Neural crest cell (in vitro differentiated cells): ENCODE measurements at regions not wholly inside any gene's neighbourhood (a gene's known extent, or its start where the extent isn't known, plus 50 kb on each side); places are given as distances from the start of the nearest gene placed in this dataset.
A peak's percentile ranks its signal among the peaks of the same experiment; 100 is the strongest.

Experiments used
- DNase-seq: peaks from one replicate; pipeline ENCODE4 v3.0.0; 2021; ENCODE audit warnings: low read depth, mixed read lengths, low spot score
- H3K27ac Mint-ChIP-seq: one replicate; pipeline ENCODE4 v1.8.0; 2021; ENCODE audit warnings: mild to moderate bottlenecking, mixed read lengths; ENCODE audit not compliant: unreplicated experiment
- H3K27me3 Mint-ChIP-seq: 2 replicates; pipeline ENCODE4 v1.8.0; 2021; ENCODE audit warnings: low read depth, mild to moderate bottlenecking, mixed read lengths
- H3K36me3 Mint-ChIP-seq: 2 replicates; pipeline ENCODE4 v1.8.0; 2021; ENCODE audit warnings: low read depth, mild to moderate bottlenecking, mixed read lengths
- H3K4me1 Mint-ChIP-seq: 2 replicates; pipeline ENCODE4 v1.8.0; 2021; ENCODE audit warnings: mixed read lengths
- H3K4me3 Mint-ChIP-seq: one replicate; pipeline ENCODE4 v1.8.0; 2021; ENCODE audit warnings: mild to moderate bottlenecking, mixed read lengths
- H3K9me3 Mint-ChIP-seq: 2 replicates; pipeline ENCODE4 v1.8.0; 2021; ENCODE audit warnings: mixed read lengths
- CTCF ChIP-seq: fragments of 200-600 bp; sonication (generic); conservative IDR thresholded peaks from 2 replicates; pipeline ENCODE4 v1.5.0; 2021; ENCODE audit warnings: antibody characterized with exemption, mild to moderate bottlenecking

- TF ChIP-seq CTCF: no peak
- Mint-ChIP-seq H3K4me1 (no peaks in the 10 kb centered on the region), H3K27ac (no peak overlapping the region), H3K36me3 (peaks cover 2% of the 10 kb centered on the region), H3K9me3 (peaks cover 2% of the 10 kb centered on the region), H3K4me3 (no peak overlapping the region), H3K27me3 (no peaks in the 10 kb centered on the region)
- no peak for DNase-seq
Observed at GRCh38 chr2:60157283-60157682, 396.2 kb downstream of the BCL11A start.

GRCh38 chr2:60154142-60154541 lies 399.3 kb downstream of the BCL11A start:
- H3K27ac Mint-ChIP-seq: no peak overlapping the region
- H3K4me3 Mint-ChIP-seq: no peak overlapping the region
- H3K4me1 Mint-ChIP-seq: no peaks in the 10 kb centered on the region
- no peak for TF ChIP-seq CTCF
- no peaks in the 10 kb centered on the region for H3K27me3 Mint-ChIP-seq
- peaks cover 2% of the 10 kb centered on the region for H3K9me3 Mint-ChIP-seq
- DNase-seq: no peak
- peaks cover 3% of the 10 kb centered on the region for H3K36me3 Mint-ChIP-seq

GRCh38 chr2:60152226-60152833 lies 401.1 kb downstream of the BCL11A start:
- TF ChIP-seq CTCF: peak; percentile 74
- Mint-ChIP-seq H3K27me3 (no peaks in the 10 kb centered on the region), H3K4me1 (no peaks in the 10 kb centered on the region), H3K36me3 (peaks cover 3% of the 10 kb centered on the region), H3K27ac (no peak overlapping the region), H3K9me3 (peaks cover 2% of the 10 kb centered on the region), H3K4me3 (no peak overlapping the region)
- DNase-seq: peak; percentile 15

GRCh38 chr2:60149176-60149575 lies 404.3 kb downstream of the BCL11A start:
- no peak overlapping the region for H3K4me3 Mint-ChIP-seq
- no peaks in the 10 kb centered on the region for H3K4me1 Mint-ChIP-seq
- H3K36me3 Mint-ChIP-seq: peaks cover 3% of the 10 kb centered on the region
- no peaks in the 10 kb centered on the region for H3K27me3 Mint-ChIP-seq
- H3K9me3 Mint-ChIP-seq: peaks cover 2% of the 10 kb centered on the region
- TF ChIP-seq CTCF: no peak
- no peak overlapping the region for H3K27ac Mint-ChIP-seq
- no peak for DNase-seq

- H3K4me1 Mint-ChIP-seq: no peaks in the 10 kb centered on the region
- H3K4me3 Mint-ChIP-seq: no peak overlapping the region
- H3K9me3 Mint-ChIP-seq: peaks cover 2% of the 10 kb centered on the region
- peaks cover 3% of the 10 kb centered on the region for H3K36me3 Mint-ChIP-seq
- no peak for TF ChIP-seq CTCF
- H3K27ac Mint-ChIP-seq: no peak overlapping the region
- DNase-seq: no peak
- H3K27me3 Mint-ChIP-seq: no peaks in the 10 kb centered on the region
Observed at GRCh38 chr2:60148716-60149115, 404.7 kb downstream of the BCL11A start.

GRCh38 chr2:60140185-60140584 lies 413.3 kb downstream of the BCL11A start:
- DNase-seq: no peak
- Mint-ChIP-seq H3K27ac (peak overlapping the region; percentile 59), H3K4me1 (peaks cover 4% of the 10 kb centered on the region), H3K9me3 (no peaks in the 10 kb centered on the region), H3K4me3 (no peak overlapping the region), H3K27me3 (no peaks in the 10 kb centered on the region), H3K36me3 (no peaks in the 10 kb centered on the region)
- TF ChIP-seq CTCF: no peak
